PFSK-1 (cell line): ENCODE measurements at regions not wholly inside any gene's neighbourhood (a gene's known extent, or its start where the extent isn't known, plus 50 kb on each side); places are given as distances from the start of the nearest gene placed in this dataset.

Experiments
- FOXP2 ChIP-seq: optimal IDR thresholded peaks from 2 replicates; pipeline ENCODE3; 2011; ENCODE audit warnings: borderline replicate concordance, control low read depth, inconsistent platforms; ENCODE audit not compliant: insufficient read depth; ENCODE audit errors: extremely low read length, extremely low read depth
- POLR2AphosphoS5 ChIP-seq: IDR thresholded peaks from 2 replicates; pipeline ENCODE4 v1.6.1; 2012; ENCODE audit warnings: low read depth, mild to moderate bottlenecking, control low read depth, low read length, moderate library complexity
- REST ChIP-seq, 2 experiments: IDR thresholded peaks; 2 replicates each; pipeline versions ENCODE4 v1.6.1 to v1.8.0; 2011 to 2012; ENCODE audit warnings: low read depth in 2 of 2, low read length in 2 of 2, control low read depth in 1 of 2, inconsistent platforms in 1 of 2, mild to moderate bottlenecking in 1 of 2, moderate library complexity in 1 of 2; ENCODE audit not compliant: insufficient read depth in 1 of 2
- TAF1 ChIP-seq: IDR thresholded peaks from 2 replicates; pipeline ENCODE4 v1.6.1; 2012; ENCODE audit warnings: low read length, control low read depth, borderline replicate concordance; ENCODE audit not compliant: insufficient read depth

GRCh38 chr4:124590480-124590879 lies 122.1 kb downstream of the ANKRD50 start:
- TF ChIP-seq POLR2AphosphoS5 (no peak), TAF1 (no peak), REST (IDR thresholded peaks at IDR 0.05; ENCODE audit: insufficient read depth in 1 of 2, low read depth in 2 of 2, low read length in 2 of 2) (no peak), FOXP2 (no peak)
